Stimulated activated CD8-positive, alpha-beta memory T cell treated with anti-CD3 and anti-CD28 coated beads, Interleukin-7, amount 100 ng/mL, for 48 hours (primary cell): ENCODE measurements at regions not wholly inside any gene's neighbourhood (a gene's known extent, or its start where the extent isn't known, plus 50 kb on each side); places are given as distances from the start of the nearest gene placed in this dataset.
"Not testable (repeated sequence)": the region's sequence is repeated elsewhere in the genome, so short reads cannot be mapped to it uniquely, and the experiment has no call there.

ENCODE experiments used
- DNase-seq, 2 donors: peaks; one replicate each; pipeline ENCODE4 v3.0.0-alpha.2; 2020; ENCODE audit warnings: low read depth in 1 of 2; ENCODE audit errors: extremely low read depth in 1 of 2

- DNase-seq, result no peak
Observed at GRCh38 chr18:66931010-66931409, 327.1 kb upstream of the CDH19 start.

- DNase-seq, result no peak
Observed at GRCh38 chr18:66916834-66917233, 312.9 kb upstream of the CDH19 start.

- no peak for DNase-seq
Observed at GRCh38 chr18:66900837-66901236, 296.9 kb upstream of the CDH19 start.

- DNase-seq, result no peak
Observed at GRCh38 chr18:66895631-66896030, 291.7 kb upstream of the CDH19 start.

GRCh38 chr18:66894851-66895250 is 291.0 kb upstream of the CDH19 start:
- DNase-seq, result no peak

- DNase-seq, result not testable (repeated sequence)
Observed at GRCh38 chr18:66892388-66892787, 288.5 kb upstream of the CDH19 start.

- DNase-seq, result no peak
Observed at GRCh38 chr18:66874812-66875474, 271.1 kb upstream of the CDH19 start.

- no peak for DNase-seq
Observed at GRCh38 chr18:66874375-66874774, 270.5 kb upstream of the CDH19 start.

- no peak for DNase-seq
Observed at GRCh38 chr18:66873899-66874298, 270.0 kb upstream of the CDH19 start.

GRCh38 chr18:66872277-66872676 is 268.4 kb upstream of the CDH19 start:
- DNase-seq, result no peak

GRCh38 chr18:66867653-66868052 is 263.8 kb upstream of the CDH19 start:
- DNase-seq, result no peak

- not testable (repeated sequence) for DNase-seq
Observed at GRCh38 chr18:66866427-66866940, 262.6 kb upstream of the CDH19 start.

- no peak for DNase-seq
Observed at GRCh38 chr18:66838340-66838987, 234.6 kb upstream of the CDH19 start.

GRCh38 chr18:66833646-66834045 is 229.8 kb upstream of the CDH19 start:
- no peak for DNase-seq

GRCh38 chr18:66826211-66826610 is 222.3 kb upstream of the CDH19 start:
- no peak for DNase-seq

GRCh38 chr18:66825347-66825746 is 221.5 kb upstream of the CDH19 start:
- DNase-seq, result no peak

- no peak for DNase-seq
Observed at GRCh38 chr18:66819235-66819634, 215.3 kb upstream of the CDH19 start.

- no peak for DNase-seq
Observed at GRCh38 chr18:66813138-66813537, 209.2 kb upstream of the CDH19 start.

- DNase-seq, result no peak
Observed at GRCh38 chr18:66795051-66795450, 191.2 kb upstream of the CDH19 start.

- no peak for DNase-seq
Observed at GRCh38 chr18:66792466-66792865, 188.6 kb upstream of the CDH19 start.

- no peak for DNase-seq
Observed at GRCh38 chr18:66780609-66781008, 176.7 kb upstream of the CDH19 start.

GRCh38 chr18:66778048-66778447 is 174.2 kb upstream of the CDH19 start:
- DNase-seq, result no peak
